Activated CD4-positive, alpha-beta T cell treated with anti-CD3 and anti-CD28 coated beads for 4 hours (primary cell): ENCODE measurements at regions not wholly inside any gene's neighbourhood (a gene's known extent, or its start where the extent isn't known, plus 50 kb on each side); places are given as distances from the start of the nearest gene placed in this dataset.

Experiments used
- DNase-seq, 2 donors: peaks; one replicate each; pipeline ENCODE4 v3.0.0-alpha.2; 2020

DNA sequence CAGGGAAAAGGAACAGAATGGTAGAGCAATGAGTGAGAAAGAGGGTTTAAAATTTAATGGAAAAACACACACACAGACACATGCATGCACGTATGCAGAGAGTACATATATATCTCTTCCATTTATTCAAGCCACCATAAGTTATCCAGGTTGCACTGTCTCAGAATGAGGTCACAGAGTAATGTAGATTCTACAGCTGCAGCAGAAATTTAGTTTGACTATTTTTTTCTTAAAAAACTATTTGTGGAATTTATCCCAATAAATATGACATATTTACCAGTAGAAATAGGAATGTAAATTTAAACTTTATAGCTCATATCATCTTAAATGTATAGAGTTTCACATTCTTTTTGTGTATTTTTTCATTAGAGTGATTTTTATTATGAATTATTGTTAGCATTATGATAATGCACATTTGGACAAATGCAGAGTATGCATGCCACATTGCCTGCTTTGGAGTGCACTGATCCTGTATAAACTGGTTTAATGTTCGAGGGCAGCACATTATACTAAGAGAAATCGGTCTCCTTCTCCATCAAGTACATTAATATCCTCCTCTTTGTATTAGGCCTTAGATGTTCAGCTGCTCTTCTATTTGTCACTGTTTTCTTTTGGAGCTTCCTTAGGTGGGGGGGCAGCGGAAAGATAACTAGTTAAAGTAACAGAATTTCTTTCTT lies 216.3 kb upstream of the TARS1 start:
- DNase-seq, result no peak

DNA sequence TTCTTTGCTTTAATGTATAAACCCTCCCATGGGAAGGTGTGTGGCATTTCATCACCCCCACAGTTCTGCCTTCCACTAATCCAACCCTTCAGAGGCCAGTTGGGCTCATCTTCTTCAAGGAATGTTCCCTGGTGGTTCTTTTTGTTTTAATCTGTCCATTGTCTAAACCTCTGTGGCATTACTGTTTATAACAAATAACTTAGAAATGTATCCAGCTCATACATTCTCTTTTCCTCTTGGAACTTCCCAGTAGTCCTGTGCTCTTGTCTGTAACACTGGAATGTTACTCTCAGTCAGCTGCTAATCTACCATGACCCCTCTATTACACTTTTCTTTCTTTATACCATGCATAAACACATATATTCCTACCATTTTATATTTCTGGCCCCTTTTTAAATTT lies 213.5 kb upstream of the TARS1 start:
- DNase-seq, result no peak

DNA sequence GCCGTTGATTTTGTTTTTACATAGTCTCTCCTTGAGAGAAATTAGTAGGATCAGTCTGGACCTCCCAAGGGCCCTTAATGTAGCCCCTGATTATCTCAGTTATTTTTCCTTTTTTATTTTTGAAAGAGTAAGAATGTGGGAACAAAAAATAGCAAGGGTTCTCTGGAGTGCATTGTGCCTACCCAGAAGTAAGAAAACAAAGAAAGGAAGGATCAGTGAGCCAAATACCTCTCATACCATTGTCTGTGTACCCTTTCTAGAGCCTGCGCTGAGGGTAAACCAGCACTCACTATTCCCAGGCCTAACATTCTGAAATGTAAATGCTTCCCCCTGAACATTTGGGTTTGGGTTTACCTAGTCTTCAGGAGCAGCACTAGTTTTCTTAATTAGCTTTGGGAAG lies 213.0 kb upstream of the TARS1 start:
- no peak for DNase-seq

- DNase-seq, result no peak
These were observed 212.6 kb upstream of the TARS1 start for GRCh38 chr5:33228149-33228548.

DNA sequence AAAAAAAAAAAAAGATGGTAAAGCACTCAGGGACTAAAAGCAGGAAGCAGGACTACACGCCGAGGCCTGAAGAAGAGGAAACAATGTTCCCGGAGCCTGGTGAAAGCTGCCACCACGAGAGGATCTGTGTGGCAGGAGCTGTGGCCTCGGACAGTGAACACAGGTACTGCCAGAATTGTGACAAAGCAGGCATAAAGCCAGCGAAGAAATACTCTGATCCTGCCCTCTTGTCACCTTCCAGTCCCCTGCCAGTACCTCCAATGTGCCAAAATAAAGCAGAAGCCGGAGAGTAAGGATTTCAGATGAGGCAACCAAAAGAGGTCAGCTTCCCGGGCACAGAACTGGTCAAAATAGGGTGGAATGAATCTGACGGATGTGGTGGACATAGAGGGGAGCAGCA lies 211.5 kb upstream of the TARS1 start:
- no peak for DNase-seq

DNA sequence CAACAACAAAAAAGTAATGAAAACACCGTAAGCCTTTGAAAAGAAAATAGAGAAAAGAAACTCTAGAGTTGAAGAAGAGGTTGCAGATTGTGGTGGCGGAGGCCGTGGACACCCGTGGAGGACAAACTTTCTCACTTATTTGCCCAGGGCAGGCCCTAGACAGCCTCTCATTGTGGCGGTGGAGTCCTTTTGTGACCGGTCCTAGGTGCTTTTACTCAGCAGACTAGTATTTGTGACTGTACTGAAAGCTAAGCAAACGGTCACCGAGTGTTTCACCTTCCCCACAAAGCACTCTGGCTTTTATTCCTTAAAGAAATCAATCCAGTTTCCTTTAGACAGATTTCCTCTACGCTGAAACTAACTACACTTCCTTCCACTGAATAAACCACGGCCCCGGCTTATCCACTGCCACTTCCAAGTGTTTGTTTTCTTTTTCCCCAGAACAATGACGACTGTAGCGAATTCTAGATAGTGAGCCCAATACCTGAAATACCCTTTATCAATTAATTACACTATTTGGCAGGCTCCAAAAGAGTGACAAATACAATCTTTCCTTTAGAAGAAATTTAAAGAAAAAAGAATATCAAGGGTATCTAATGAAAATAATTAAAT lies 210.2 kb upstream of the TARS1 start:
- DNase-seq, result no peak

DNA sequence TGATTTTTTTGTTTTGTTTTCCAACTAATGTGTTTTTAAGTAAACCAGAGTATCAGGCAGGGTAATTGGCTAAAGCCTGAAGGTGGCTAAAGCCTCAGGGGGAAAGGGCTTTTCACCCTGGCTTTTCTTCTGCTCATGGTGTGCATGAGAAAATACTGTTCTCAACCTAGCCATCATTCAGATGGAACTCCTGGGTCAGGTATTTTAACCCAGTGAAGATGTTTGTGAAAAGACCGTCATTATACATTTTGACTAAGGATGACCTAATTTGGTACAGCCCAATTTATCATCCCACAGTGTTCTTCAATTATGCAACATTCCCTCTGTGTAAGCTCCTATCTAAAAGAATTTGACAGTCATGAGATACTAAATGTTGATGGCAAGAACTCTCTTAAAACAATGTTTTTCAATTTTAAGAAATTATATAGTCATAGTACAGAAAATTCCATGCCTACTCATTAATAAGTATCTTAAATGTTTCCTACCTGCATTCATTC lies 209.5 kb upstream of the TARS1 start:
- no peak for DNase-seq

DNA sequence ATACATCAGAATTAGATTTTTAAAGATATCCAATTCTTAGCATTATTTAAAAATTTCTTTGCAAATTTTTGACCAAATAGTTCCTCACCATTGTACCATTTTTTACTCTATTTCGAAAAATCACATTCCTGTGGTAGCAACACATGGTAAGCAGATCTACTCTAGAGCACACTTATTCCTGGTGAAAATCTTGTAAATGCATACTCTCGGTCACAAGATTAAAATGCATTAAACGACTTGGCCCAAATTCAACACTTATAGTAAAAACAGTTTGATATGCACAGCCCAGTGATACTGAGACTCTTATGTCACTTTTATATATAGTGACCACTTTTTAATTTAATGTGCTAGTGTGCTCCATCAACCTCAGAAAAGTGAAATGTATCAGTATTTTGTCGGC lies 208.8 kb upstream of the TARS1 start:
- no peak for DNase-seq

DNA sequence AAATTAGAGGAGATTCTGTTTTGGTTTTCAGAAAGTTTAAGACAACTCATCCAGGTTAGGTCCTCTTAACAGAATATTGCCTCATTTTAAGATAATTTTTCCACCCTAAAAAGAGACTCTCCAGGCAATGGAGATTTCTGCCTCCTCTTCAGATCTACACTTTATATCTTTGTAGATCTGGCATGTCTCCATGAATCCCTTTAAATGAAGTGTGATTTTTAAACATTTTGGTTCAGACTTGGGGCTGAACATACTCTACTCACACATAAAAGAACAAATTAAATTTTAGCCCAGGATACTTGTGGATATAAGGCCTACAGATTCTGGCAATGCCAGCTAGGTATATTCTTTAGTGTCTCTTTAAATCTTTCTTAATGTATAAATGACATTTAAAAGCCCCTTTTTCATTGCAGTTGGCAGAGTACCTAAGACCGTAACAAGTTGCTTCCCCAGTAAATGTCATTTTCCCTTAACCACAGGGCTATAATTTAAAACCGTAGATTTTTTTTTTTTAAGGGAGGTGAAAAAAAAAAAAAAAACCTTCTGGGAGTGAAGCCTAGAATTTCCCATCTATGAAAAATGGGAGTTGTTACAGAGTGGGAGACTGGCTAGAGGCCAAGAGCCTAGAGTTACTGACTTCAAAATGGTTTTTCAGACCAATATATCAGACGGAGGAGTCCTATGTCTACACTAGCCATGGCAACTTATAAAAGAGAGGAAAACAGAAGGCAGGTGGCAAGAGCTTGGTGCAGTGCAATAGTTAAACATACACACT lies 207.8 kb upstream of the TARS1 start:
- DNase-seq, result no peak

DNA sequence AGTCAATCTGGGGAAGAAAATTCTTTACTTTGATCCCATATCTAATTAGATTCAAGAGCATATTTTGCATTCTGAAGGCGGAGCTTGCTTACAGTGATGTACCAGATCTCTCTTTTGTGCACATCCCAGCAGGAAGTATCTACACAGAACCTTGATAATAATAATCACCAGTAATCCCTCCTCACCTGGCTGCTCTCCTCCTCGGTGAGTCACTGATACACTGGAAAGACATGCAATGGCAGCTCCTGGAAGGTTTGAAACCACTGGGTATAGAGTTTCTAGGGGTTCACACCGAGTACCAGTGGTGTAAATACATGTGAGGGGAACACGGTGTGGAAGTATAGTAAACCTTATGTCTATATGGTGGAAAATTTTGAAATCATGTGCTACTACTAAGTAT lies 205.5 kb upstream of the TARS1 start:
- no peak for DNase-seq

- DNase-seq, result no peak
These were observed 204.9 kb upstream of the TARS1 start for GRCh38 chr5:33235824-33236223.

DNA sequence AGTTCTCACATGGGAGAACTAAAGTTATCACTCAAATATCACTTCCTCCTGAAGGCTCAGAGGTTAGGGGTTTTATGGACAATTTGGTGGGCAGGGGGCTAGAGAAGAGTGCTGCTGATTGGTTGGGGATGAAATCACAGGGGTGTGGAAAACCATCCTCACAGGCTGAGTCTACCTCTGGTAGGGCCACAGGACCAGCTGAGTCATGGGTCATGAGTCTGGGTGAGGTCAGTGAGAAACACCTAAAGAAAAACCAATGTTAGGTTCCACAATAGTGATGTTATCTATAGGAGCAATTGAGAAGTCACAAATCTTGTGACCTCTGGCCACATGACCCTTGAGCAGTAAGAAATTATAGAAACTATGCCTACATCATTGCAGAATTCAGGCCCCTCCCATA lies 203.3 kb upstream of the TARS1 start:
- no peak for DNase-seq

GRCh38 chr5:33238826-33239695 lies 201.7 kb upstream of the TARS1 start:
- no peak for DNase-seq

- no peak for DNase-seq
These were observed 200.2 kb upstream of the TARS1 start for GRCh38 chr5:33240558-33240957.

DNA sequence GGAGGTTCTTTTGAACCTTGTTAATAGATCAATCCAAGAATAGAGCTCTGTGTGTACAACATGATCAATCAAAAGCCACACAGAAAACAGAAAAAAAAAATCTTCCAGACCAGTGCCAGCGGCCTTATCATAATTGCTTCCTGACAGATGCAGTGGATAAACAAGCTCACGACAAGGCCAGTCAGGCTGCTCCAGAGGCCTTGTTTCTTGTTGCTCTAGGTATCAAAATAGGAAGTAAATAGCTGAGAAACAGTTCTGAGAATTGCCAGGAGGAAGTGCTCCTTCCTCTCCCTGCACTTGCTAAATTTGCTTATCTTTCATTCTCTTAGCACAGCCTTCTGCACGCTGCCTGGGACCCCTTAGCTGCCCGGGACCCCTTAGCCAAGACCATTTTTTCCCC lies 199.0 kb upstream of the TARS1 start:
- DNase-seq, result no peak

GRCh38 chr5:33242277-33242676 lies 198.5 kb upstream of the TARS1 start:
- no peak for DNase-seq

DNA sequence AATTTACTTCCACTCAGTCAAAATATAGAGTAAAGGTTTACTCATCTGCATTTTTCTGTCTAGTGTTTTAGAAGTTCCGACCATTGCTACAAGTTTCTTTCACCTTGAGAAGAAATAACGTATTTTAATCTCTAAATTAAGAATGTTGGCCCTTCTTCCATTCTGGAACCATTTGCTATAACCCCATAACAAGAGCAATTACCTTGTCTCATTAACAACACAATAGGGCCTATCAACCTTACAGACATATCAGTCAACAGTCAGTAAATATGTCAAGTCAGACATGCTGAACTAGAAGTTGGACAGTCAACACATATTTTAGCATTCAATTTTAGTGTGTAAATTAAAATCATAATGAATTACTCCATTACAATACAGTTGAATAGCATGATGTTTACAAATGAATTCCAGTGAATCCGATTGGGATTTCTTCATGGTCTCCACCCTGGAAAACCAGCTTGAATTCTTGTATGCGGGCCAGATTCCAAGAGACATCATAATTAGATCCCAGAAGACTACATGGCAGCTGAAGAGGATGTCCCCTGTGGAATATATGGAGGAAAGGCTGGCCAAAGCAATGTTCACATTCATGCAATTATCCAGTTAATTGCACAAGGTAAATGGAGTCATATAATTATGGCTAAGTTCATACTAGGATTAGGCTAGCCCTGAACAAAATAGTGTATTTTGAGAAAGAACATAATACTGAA lies 196.2 kb upstream of the TARS1 start:
- DNase-seq, result no peak

DNA sequence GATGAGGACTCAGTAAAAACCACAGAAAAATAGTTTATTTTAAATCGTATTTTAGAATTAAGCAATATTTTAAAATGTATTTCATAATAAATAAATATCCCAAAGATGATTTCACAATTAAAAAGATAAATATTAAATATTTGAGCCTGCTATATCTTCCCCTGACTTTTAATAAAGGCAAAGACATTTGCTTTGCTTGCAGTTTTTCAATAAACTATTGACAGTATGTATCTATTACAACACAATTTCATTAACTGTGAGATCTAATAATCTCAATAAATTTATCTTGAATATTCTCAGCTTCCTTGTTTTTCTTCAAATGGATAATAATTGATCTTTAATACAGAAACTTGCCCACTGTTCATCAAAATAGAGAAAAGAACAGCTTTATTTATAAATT lies 186.2 kb upstream of the TARS1 start:
- DNase-seq, result no peak

GRCh38 chr5:33257807-33258429 lies 182.8 kb upstream of the TARS1 start:
- DNase-seq, result no peak

DNA sequence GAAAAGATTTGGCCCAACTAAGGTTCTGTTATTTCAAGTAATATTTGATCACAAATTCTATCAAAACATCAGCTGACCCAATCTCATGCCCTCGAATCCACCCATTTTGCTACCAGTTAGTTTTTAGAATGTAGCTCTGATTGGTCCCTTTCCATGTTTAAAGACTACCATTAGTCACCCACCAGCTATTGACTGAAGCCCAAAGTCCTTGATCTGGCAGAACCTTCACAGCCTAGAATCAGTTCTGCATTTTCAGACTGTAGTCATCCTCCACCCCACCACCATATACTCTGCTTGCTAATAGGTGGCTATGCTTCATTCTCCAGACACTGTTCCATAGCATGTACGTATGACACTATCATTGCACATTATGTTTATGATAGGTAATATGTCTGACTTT lies 182.2 kb upstream of the TARS1 start:
- no peak for DNase-seq

GRCh38 chr5:33260098-33260497 lies 180.7 kb upstream of the TARS1 start:
- no peak for DNase-seq

DNA sequence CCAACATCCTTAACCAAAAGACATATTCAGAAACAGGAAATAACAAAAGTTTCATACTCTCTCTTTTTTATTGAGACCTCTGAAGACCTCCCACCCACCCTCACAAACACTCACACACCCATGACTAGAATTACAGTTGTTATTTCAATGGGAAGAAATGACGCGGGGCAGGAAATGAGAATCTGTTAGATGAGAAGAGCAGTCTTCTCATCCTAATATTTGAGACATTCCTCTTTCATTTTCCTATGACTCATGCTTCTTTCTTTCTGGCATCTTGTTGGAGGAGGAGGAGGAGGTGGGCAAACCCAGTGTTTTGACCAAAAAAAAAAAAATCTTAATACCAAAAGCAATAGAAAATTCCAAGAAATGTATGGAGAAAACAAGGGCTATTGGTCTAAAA lies 179.5 kb upstream of the TARS1 start:
- DNase-seq, result no peak
